ENCODE measurements at regions not wholly inside any gene's neighbourhood (a gene's known extent, or its start where the extent isn't known, plus 50 kb on each side); places are given as distances from the start of the nearest gene placed in this dataset.

DNA sequence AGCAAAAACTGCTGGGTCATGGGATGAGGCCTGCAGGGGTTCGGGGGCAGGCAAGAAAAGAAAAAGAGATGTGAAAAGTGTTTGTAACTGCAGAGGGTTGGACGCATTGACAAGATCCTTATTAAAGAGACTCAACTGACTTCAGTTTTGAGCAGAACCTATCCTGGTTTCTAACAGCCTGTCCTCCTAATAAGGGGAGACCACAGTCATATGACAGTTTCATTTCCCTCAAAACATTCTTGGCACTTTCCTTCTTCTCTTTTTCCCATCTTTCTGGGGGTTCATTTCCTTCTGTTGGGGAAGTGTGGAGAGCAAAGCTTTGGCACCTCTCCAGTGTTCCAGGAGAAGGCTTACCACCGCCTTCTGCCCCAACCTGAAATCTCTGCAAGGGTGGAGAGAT lies 118.5 kb downstream of the MAF start:
- no peak for TF ChIP-seq CTCF (IDR thresholded peaks at IDR 0.05; ENCODE audit: poor library complexity, severe bottlenecking)
- TF ChIP-seq TAF1 (IDR thresholded peaks at IDR 0.05; ENCODE audit: low read depth): no peak
- TF ChIP-seq RAD21 (conservative IDR thresholded peaks at IDR 0.05): no peak
- TF ChIP-seq SMC3 (conservative IDR thresholded peaks at IDR 0.05; ENCODE audit: poor library complexity): no peak

Data from neural cell (in vitro differentiated cells).